ENCODE measurements at regions not wholly inside any gene's neighbourhood (a gene's known extent, or its start where the extent isn't known, plus 50 kb on each side); places are given as distances from the start of the nearest gene placed in this dataset.

DNA sequence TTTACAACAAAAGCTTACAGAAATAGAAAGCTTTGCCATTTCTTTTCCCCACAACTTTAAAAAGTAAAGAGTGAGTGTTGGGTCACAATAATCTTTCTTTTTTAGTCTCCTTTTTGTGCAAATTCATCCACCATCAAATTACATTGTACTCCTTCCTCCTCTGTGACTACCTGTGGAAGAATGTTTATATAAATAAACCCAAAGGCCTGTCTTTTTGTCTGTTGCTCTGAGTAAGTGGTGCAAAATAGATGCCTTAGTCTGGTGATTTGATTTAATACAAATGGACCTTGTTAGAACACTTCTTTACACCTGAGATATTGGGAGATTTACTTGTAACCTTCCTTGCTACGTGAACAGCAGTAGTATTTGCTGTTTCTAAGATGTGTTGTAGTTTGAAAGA is 53.5 kb upstream of the TAF11L2 start:
- no peak for TF ChIP-seq USF2 (IDR thresholded peaks at IDR 0.05; ENCODE audit: low read depth, low read length)
- no peak for TF ChIP-seq POLR2A (IDR thresholded peaks at IDR 0.05; ENCODE audit: low read depth, low read length)
- TF ChIP-seq CHD1 (IDR thresholded peaks at IDR 0.05; ENCODE audit: low read depth, low read length): no peak
- no peak for TF ChIP-seq RAD21 (IDR thresholded peaks at IDR 0.05; ENCODE audit: low read length)
- TF ChIP-seq MAFK (IDR thresholded peaks at IDR 0.05; ENCODE audit: low read depth, low read length): no peak
- no peak for TF ChIP-seq CTCF (conservative IDR thresholded peaks at IDR 0.05; ENCODE audit: low read depth, low read length)
- no peak for TF ChIP-seq MAZ (IDR thresholded peaks at IDR 0.05; ENCODE audit: borderline replicate concordance, low read depth, low read length)
- TF ChIP-seq RCOR1 (IDR thresholded peaks at IDR 0.05; ENCODE audit: insufficient replicate concordance, low read length): no peak
- no peak for TF ChIP-seq NFE2L2 (IDR thresholded peaks at IDR 0.05; ENCODE audit: low read depth, low read length)
- TF ChIP-seq SMC3 (IDR thresholded peaks at IDR 0.05; ENCODE audit: low read depth, low read length): no peak
- no peak for TF ChIP-seq CEBPB (IDR thresholded peaks at IDR 0.05; ENCODE audit: low read depth, low read length)
- no peak for TF ChIP-seq ELK1 (IDR thresholded peaks at IDR 0.05; ENCODE audit: borderline replicate concordance, low read depth, low read length)
- ATAC-seq (ENCODE audit: low read depth): peak; percentile 42; the same call in 1 of the 2 replicates
- in situ Hi-C loops (cut with MboI; ENCODE audit: low sequenced_read_pairs): no loop called here

More for the DNA sequence above, 53.5 kb upstream of the TAF11L2 start:
- peak; percentile 44 for DNase-seq
- no peak overlapping the region for H2AK9ac ChIP-seq (replicated peaks; ENCODE audit: low read depth, low read length, poor library complexity)
- no peak overlapping the region for H3K56ac ChIP-seq (ENCODE audit: extremely low read depth, insufficient read depth, low read length)
- intact Hi-C loops (cut with micrococcal nuclease) (loop anchor here (5.0 kb wide), 1 partner anchor 227 kb away; the partner anchor contains the start of gene BASP1), dilution Hi-C loops (cut with HindIII; ENCODE audit: low sequenced_read_pairs, unreplicated experiment) (no loop called here)
- 0 out of 2 replicates have a peak, but pooled peaks cover 2% of the 10 kb centered on the region for H3K4me1 ChIP-seq (ENCODE audit: control insufficient read depth, insufficient read depth, low read length)
- no peak overlapping the region for H3K23ac ChIP-seq (ENCODE audit: low read depth, low read length)
- H4K5ac ChIP-seq (ENCODE audit: low read depth, low read length): no peak overlapping the region; the same call in 1 of the 2 replicates
- H2BK15ac ChIP-seq (ENCODE audit: low read depth, low read length): no peak overlapping the region
- H3K18ac ChIP-seq (ENCODE audit: low read depth, low read length): no peak overlapping the region
- H3K14ac ChIP-seq (replicated peaks; ENCODE audit: low read depth, low read length): no peak overlapping the region
- no peak overlapping the region for H2BK120ac ChIP-seq (ENCODE audit: low read depth, low read length)
- H3K27me3 ChIP-seq (ENCODE audit: control insufficient read depth, insufficient read depth, low read length): no peaks in the 10 kb centered on the region
- POLR2A ChIA-PET (ENCODE audit: unreplicated experiment): no interaction called here
- no peak overlapping the region for H3K4ac ChIP-seq (ENCODE audit: low read depth, low read length)
- H3K27ac ChIP-seq (ENCODE audit: insufficient read depth, low read length): no peak overlapping the region
- H3K9me1 ChIP-seq (ENCODE audit: insufficient read depth, low read length): no peaks in the 10 kb centered on the region
- CTCF ChIA-PET: interaction anchor here (0.5 to 0.6 kb wide), 2 partner anchors 62 to 869 kb away, joined by 3 to 4 read pairs; no protein-coding TSS in a partner anchor
- no peak overlapping the region for H2BK20ac ChIP-seq (ENCODE audit: low read depth, low read length)
- H4K8ac ChIP-seq (ENCODE audit: low read depth in 2 of 2, low read length in 2 of 2): no peak overlapping the region
- no peaks in the 10 kb centered on the region; the same call in 1 of the 2 replicates for H3K9me3 ChIP-seq (ENCODE audit: control insufficient read depth, insufficient read depth, low read length)
- no peak overlapping the region for H2AFZ ChIP-seq (replicated peaks; ENCODE audit: low read length, poor library complexity)
- H4K20me1 ChIP-seq (ENCODE audit: insufficient read depth, low read length): no peaks in the 10 kb centered on the region
- no peak overlapping the region for H3K9ac ChIP-seq (ENCODE audit: low read depth, low read length)
- no peak overlapping the region for H4K91ac ChIP-seq (ENCODE audit: insufficient read depth, low read depth, low read length)
- no TSS peak for BruUV-seq (replicated peaks)
- peak overlapping the region; percentile 38 for H2BK5ac ChIP-seq (ENCODE audit: low read depth, low read length, poor library complexity, severe bottlenecking)
- no peak overlapping the region for H3K4me3 ChIP-seq (ENCODE audit: insufficient read depth, low read depth, low read length)
- no peaks in the 10 kb centered on the region for H3K36me3 ChIP-seq (ENCODE audit: control insufficient read depth, insufficient read depth, low read length)
- H3K4me2 ChIP-seq (ENCODE audit: low read depth, low read length): peak overlapping the region; percentile 13; the same call in 1 of the 2 replicates
- no peaks in the 10 kb centered on the region for H3K79me1 ChIP-seq (ENCODE audit: low read depth in 1 of 2, low read length in 2 of 2)
- WGBS, 2 experiments (ENCODE audit: extremely low coverage in 2 of 2, insufficient read length in 1 of 2): no CpG with 5 or more reads among the region's 1 CpG
- no peak overlapping the region for H2AK5ac ChIP-seq (ENCODE audit: low read depth, low read length)

All from IMR-90 (cell line).